ENCODE measurements at regions not wholly inside any gene's neighbourhood (a gene's known extent, or its start where the extent isn't known, plus 50 kb on each side); places are given as distances from the start of the nearest gene placed in this dataset.
"Not testable (repeated sequence)": the region's sequence is repeated elsewhere in the genome, so short reads cannot be mapped to it uniquely, and the experiment has no call there.

DNA sequence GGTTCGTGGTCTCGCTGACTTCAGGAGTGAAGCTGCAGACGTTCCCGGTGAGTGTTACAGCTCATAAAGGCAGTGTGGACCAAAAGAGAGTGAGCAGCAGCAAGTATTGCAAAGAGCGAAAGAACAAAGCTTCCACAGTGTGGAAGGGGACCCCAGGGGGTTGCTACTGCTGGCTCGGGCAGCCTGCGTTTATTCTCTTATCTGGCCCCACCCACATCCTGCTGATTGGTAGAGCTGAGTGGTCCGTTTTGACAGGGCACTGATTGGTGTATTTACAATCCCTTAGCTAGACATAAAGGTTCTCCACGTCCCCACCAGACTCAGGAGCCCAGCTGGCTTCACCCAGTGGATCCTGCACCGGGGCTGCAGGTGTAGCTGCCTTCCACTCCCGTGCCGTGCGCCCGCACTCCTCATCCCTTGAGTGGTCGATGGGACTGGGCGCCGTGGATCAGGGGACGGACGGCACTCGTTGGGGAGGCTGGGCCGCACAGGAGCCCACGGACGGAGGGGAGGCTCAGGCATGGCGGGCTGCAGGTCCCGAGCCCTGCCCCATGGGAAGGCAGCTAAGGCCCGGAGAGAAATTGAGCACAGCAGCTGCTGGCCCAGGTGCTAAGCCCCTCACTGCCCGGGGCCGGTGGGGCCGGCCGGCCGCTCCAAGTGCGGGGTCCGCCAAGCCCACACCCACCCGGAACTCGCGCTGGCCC is 2661.6 kb upstream of the PCDH20 start:
- not testable (repeated sequence) for DNase-seq

GRCh38 chr13:64075543-64076271 is 2660.1 kb upstream of the PCDH20 start:
- DNase-seq, result no peak

DNA sequence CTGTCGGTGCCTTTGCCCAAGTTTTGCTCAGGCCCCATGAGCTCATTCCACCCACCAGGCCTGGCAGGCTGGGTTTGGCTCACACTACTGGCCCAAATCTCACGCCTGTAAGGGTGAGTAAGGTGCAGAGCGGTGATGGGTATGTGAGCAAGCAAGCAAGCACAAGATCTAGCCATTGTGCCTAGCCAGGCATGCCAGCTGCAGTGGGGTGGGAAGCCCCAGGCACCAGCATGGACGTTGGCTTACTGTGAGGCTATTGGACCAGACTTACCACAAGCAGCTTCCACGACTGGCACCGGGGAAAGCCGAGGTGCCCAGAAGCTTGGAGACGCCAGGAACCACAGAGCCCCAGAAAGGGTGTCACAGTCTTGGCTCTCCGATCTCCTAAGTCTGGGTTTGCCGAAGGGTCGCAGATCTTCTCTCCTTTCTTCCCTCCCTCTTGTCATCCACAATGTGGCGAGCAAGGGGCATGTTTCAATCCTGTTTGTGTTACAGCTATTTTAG is 2659.4 kb upstream of the PCDH20 start:
- DNase-seq, result no peak

GRCh38 chr13:64073203-64073602 is 2657.6 kb upstream of the PCDH20 start:
- no peak for DNase-seq

DNA sequence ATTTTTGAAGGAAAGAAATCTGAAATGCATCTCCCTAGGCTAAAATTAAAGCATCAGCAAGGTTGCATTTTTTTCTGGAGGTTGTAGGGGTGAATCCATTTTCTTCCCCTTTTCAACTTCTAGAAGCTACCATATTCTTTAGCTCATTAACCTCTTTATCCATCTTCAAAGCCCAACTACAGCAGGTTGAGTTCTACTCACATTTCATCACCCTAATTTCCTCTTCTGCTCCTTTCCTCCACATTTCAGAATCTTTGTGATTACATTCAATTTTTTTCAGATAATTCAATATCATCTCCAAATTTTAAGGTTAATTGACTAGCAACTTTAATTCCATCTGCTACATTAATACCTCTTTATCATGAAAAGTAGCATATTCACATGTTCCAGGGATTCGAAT is 2655.7 kb upstream of the PCDH20 start:
- no peak for DNase-seq

- DNase-seq, result no peak
These were observed 2654.2 kb upstream of the PCDH20 start for GRCh38 chr13:64069892-64070291.

- DNase-seq, result no peak
These were observed 2651.1 kb upstream of the PCDH20 start for GRCh38 chr13:64066711-64067110.

DNA sequence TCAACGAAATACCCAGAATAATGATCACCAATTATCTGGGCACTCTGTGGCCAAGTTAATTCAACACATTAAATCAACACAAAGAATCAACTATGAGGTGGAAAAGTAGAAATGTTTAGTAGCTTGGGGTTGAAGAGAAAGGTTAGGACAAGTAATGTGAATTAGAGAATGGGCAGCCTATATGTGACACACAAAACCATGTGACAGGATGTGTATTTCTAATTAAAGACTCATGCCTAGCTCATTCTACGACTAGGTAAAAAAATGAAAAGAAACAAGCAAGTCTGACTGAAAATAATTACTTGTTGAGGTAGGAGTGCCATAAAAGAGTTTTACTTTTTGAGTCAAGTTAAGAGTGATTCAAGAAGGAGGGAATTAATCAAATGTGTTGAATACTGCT is 2646.0 kb upstream of the PCDH20 start:
- no peak for DNase-seq

GRCh38 chr13:64057372-64058020 is 2641.8 kb upstream of the PCDH20 start:
- DNase-seq, result no peak

DNA sequence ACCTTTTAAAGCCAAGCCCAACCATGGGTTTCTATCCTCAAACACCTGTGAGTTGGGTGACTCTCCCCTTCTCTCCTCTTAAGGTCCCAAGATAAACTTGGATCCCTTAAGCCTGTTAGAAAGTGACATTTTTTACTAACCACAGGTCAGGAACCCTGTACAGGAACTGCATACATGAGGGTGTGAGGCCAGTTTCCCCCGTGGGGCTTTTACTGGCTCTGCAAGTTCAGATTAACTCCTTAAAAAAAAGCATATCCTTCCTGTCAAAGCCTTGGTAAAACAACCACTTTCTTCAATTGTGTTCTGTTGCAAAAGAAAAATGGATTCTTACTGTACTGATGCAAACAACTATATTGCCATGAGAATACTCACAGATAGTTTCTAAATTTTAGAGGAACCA is 2638.7 kb upstream of the PCDH20 start:
- DNase-seq, result no peak

DNA sequence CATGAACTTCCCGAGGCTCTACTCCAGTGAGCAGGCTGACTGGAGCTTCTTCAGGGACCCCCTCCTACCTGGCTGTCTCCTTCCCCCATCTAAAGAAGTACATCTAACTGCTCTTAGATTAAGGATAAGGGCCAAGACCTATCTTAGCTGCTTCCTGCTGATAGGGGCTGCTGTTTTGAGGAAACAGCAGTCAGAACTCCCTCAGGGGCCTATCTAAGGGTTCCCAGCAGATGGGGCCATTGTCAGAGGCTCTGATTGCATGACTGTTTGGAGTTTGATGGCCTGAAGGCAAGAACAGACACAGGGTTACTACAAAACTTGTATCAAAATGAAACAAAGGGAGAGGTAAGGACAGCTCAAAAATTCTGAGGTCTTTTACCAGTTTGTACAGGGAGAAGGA is 2636.9 kb upstream of the PCDH20 start:
- DNase-seq, result no peak

DNA sequence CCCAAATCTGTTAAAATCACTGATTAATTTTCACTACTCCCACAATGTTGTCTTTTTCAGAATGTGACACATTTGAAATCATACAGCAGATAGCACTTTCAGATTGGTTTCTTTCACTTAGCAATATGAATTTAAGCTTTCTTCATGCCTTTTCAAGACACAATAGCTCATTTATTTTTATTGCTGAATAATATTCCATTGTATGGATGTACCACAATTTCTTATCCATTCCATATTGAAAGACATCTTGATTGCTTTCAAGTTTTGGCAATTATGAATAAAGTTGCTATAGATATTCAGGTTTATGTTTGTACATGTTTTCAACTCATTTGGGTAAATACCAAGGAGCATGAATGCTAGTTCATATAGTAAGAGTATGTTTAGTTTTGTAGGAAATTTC is 2635.6 kb upstream of the PCDH20 start:
- no peak for DNase-seq

DNA sequence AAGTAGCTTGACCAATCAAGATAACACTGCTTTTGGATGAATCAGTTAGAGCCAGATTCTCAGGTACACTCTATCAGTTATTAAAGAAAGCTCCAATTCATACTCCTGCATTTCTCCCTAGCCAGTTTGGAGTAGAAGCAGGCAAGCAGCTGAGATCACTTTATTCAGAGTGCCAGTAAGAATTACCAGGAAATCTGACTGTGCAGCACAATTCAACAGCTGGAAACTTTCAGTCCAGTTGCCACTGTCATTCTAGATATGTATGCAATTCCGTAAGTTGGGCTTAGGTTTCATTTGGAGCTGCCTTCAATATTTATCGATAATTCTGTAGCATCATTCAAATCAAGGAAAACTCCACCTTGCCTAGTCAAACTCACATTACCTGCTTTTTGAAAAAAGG is 2625.6 kb upstream of the PCDH20 start:
- peak; percentile 17 for DNase-seq

DNA sequence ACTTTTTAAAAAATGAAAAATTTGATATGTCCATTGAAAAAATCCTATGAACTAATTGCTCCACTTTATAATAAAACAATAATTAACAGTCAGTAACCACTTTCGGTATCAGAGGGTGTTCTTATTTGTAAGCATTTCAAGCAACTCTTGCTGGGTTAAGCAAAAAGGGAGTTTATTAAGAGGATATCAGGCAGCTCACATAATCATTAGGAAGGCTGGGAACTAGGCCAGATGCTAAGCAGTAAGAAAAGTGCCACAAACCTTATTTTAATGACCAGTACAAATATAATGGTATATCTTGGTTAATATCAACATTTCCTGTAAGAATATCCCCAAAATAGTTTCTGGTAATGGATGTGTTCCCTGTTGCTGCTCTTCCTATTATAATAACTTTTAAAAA is 2618.3 kb upstream of the PCDH20 start:
- no peak for DNase-seq

DNA sequence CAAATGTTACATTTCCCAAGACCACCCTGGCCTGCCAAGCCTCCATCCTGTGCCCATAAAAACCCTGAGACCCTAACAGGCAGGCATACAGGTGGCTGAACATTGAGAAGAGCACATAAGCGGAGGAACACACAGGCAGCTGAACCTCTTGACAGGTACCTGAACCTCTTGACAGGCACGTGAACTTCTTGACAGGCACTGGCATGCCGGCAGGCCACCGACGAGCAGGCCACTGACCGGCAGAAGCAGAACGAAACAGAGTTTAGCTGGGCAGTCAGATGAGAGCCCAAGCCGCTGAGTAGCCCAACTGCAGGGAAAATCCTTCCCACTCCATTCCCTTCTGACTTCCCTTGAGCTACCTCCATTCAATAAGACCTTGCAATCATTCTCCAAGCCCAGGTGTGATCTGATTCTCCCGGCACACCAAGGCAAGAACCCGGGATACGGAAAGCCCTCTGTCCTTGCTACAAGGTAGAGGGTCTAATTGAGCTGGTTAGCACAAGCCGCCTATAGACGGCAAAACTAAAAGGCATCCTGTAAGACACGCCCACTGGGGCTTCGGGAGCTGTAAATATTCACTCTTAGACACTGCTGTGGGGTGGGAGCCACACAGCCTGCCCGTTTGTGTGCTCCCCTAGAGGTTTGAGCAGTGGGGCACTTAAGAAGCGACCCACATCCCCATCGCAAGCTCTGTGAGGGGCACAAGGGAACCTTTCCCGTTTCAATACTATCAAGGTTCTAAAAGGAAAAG is 2613.9 kb upstream of the PCDH20 start:
- no peak for DNase-seq

DNA sequence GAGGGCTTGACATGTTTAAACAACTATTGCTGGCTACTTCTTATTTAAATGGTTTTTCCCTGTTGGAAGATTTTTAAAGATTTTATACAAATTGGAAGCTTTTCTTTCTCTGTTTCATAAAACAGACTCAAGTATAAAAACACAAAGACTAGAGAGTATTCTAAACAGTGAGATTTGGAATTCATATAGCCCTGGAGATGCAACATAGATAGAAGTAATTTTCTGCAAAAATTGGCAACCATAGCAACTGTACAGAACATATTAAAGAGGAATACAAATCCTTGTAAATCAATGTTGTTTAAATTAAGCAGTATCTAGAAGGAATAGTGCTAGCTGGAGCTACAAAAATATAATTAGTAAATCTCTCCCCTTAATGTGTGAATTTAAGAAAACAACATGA is 2612.9 kb upstream of the PCDH20 start:
- no peak for DNase-seq

DNA sequence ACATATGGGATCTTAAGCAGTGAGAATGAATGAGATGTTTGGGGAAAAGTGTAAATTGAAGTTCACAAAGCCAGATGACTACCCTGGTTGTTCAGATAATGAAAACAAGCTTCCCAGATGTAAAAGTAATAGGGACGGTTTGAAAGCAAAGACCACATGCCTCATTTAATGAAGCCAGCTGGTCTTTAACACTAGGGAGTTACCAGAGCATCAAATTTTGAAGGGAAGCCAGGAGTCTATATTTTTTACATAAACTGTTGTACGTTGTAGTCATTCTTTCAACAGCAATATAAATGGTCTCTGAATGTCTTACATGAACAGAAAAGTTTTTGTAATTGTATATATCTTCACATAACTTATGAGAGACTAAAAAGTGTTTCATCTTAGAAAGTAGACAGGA is 2604.5 kb upstream of the PCDH20 start:
- no peak for DNase-seq

- no peak for DNase-seq
These were observed 2591.7 kb upstream of the PCDH20 start for GRCh38 chr13:64007339-64007738.

DNA sequence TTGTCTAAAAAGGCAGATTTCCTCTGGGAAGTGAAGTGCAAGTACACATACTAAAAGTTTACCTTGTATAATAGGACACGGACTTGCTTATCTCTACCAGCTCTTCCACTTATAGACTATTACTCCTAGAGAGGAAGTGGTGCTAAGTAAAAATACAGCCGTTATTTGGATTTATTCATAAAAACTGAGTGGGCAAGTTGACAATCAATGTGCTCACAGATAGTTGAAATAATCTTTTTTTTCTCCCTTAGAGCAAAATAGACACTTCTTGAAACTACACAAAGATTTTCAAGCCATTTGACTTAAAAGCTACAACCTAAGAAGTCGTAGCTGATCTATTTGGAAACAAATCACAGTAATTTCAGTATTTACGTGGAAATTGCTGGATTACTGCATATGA is 2584.7 kb upstream of the PCDH20 start:
- DNase-seq, result peak; percentile 24

GRCh38 chr13:63999614-64000305 is 2584.1 kb upstream of the PCDH20 start:
- peak; percentile 51 for DNase-seq

GRCh38 chr13:63983366-63983765 is 2567.7 kb upstream of the PCDH20 start:
- no peak for DNase-seq

- DNase-seq, result no peak
These were observed 2564.3 kb upstream of the PCDH20 start for GRCh38 chr13:63979951-63980350.
